ENCODE measurements at regions not wholly inside any gene's neighbourhood (a gene's known extent, or its start where the extent isn't known, plus 50 kb on each side); places are given as distances from the start of the nearest gene placed in this dataset.

GRCh38 chr16:9428355-9429005 is 337.0 kb downstream of the HAPSTR1 start:
- H3K27ac ChIP-seq (ENCODE audit: low read depth, low read length), result no peak overlapping the region
- Mint-ChIP-seq H3K27me3 (peaks cover 0 to 2% of the 10 kb centered on the region in 2 donors), H3K4me1 (no peaks in the 10 kb centered on the region), H3K27ac (no peak overlapping the region), H3K4me3 (no peak overlapping the region), H3K9me3 (peaks cover 0 to 9% (median 0%) of the 10 kb centered on the region in 8 donors), H3K36me3 (no peaks in the 10 kb centered on the region)
- no peaks in the 10 kb centered on the region for H3K9me3 ChIP-seq (ENCODE audit: control insufficient read depth in 1 of 2, low read length in 2 of 2)
- H3K27me3 ChIP-seq (ENCODE audit: insufficient read depth, low read length), result no peaks in the 10 kb centered on the region
- ChIA-PET POLR2A (ENCODE audit: partially characterized antibody) (no interaction called here), CTCF (ENCODE audit: partially characterized antibody) (no interaction called here)
- no peaks in the 10 kb centered on the region for H3K36me3 ChIP-seq (ENCODE audit: insufficient read depth, low read length)
- no peak for DNase-seq
- intact Hi-C loops (cut with micrococcal nuclease), result no loop called here
- no peak overlapping the region for H3K4me3 ChIP-seq (ENCODE audit: low read length in 2 of 2)
- no peaks in the 10 kb centered on the region for H3K4me1 ChIP-seq (ENCODE audit: insufficient read depth, low read length)

- intact Hi-C loops (cut with micrococcal nuclease), result no loop called here
- DNase-seq, result no peak
- Mint-ChIP-seq H3K27me3 (peaks cover 0 to 2% of the 10 kb centered on the region in 2 donors), H3K4me1 (no peaks in the 10 kb centered on the region), H3K27ac (no peak overlapping the region), H3K36me3 (no peaks in the 10 kb centered on the region), H3K9me3 (peaks cover 0 to 9% (median 0%) of the 10 kb centered on the region in 8 donors), H3K4me3 (no peak overlapping the region)
- Histone ChIP-seq H3K27me3 (ENCODE audit: insufficient read depth, low read length) (no peaks in the 10 kb centered on the region), H3K27ac (ENCODE audit: low read depth, low read length) (no peak overlapping the region), H3K4me1 (ENCODE audit: insufficient read depth, low read length) (no peaks in the 10 kb centered on the region), H3K36me3 (ENCODE audit: insufficient read depth, low read length) (no peaks in the 10 kb centered on the region), H3K9me3 (ENCODE audit: control insufficient read depth in 1 of 2, low read length in 2 of 2) (no peaks in the 10 kb centered on the region), H3K4me3 (ENCODE audit: low read length in 2 of 2) (no peak overlapping the region)
- POLR2A ChIA-PET (ENCODE audit: partially characterized antibody), result no interaction called here
- CTCF ChIA-PET (ENCODE audit: partially characterized antibody), result no interaction called here
Observed at GRCh38 chr16:9429646-9430330, 338.3 kb downstream of the HAPSTR1 start.

GRCh38 chr16:9434659-9435058 is 343.2 kb downstream of the HAPSTR1 start:
- intact Hi-C loops (cut with micrococcal nuclease), result no loop called here
- Histone ChIP-seq H3K4me1 (ENCODE audit: insufficient read depth, low read length) (no peaks in the 10 kb centered on the region), H3K4me3 (ENCODE audit: low read length in 2 of 2) (no peak overlapping the region), H3K27ac (ENCODE audit: low read depth, low read length) (no peak overlapping the region), H3K27me3 (ENCODE audit: insufficient read depth, low read length) (no peaks in the 10 kb centered on the region), H3K9me3 (ENCODE audit: control insufficient read depth in 1 of 2, low read length in 2 of 2) (no peaks in the 10 kb centered on the region), H3K36me3 (ENCODE audit: insufficient read depth, low read length) (no peaks in the 10 kb centered on the region)
- H3K4me3 Mint-ChIP-seq, result no peak overlapping the region
- H3K9me3 Mint-ChIP-seq, result peaks cover under 1 to 10% (median 6%) of the 10 kb centered on the region in 8 donors
- DNase-seq, result no peak
- H3K4me1 Mint-ChIP-seq, result no peaks in the 10 kb centered on the region
- H3K36me3 Mint-ChIP-seq, result no peaks in the 10 kb centered on the region
- ChIA-PET POLR2A (ENCODE audit: partially characterized antibody) (no interaction called here), CTCF (ENCODE audit: partially characterized antibody) (no interaction called here)
- H3K27ac Mint-ChIP-seq, result no peak overlapping the region
- H3K27me3 Mint-ChIP-seq, result peaks cover 0 to 2% of the 10 kb centered on the region in 2 donors

- CTCF ChIA-PET (ENCODE audit: partially characterized antibody), result no interaction called here
- peaks cover 3 to 10% (median 6%) of the 10 kb centered on the region in 8 donors for H3K9me3 Mint-ChIP-seq
- H3K27ac Mint-ChIP-seq, result no peak overlapping the region
- peaks cover 0 to 2% of the 10 kb centered on the region in 2 donors for H3K27me3 Mint-ChIP-seq
- no peaks in the 10 kb centered on the region for H3K36me3 ChIP-seq (ENCODE audit: insufficient read depth, low read length)
- no peaks in the 10 kb centered on the region for H3K9me3 ChIP-seq (ENCODE audit: control insufficient read depth in 1 of 2, low read length in 2 of 2)
- no peak for DNase-seq
- no peak overlapping the region for H3K4me3 ChIP-seq (ENCODE audit: low read length in 2 of 2)
- no peaks in the 10 kb centered on the region for H3K36me3 Mint-ChIP-seq
- POLR2A ChIA-PET (ENCODE audit: partially characterized antibody), result no interaction called here
- H3K27ac ChIP-seq (ENCODE audit: low read depth, low read length), result no peak overlapping the region
- intact Hi-C loops (cut with micrococcal nuclease), result no loop called here
- H3K4me1 ChIP-seq (ENCODE audit: insufficient read depth, low read length), result no peaks in the 10 kb centered on the region
- H3K4me1 Mint-ChIP-seq, result no peaks in the 10 kb centered on the region
- no peak overlapping the region for H3K4me3 Mint-ChIP-seq
- H3K27me3 ChIP-seq (ENCODE audit: insufficient read depth, low read length), result no peaks in the 10 kb centered on the region
Observed at GRCh38 chr16:9436175-9436574, 344.7 kb downstream of the HAPSTR1 start.

- Histone ChIP-seq H3K9me3 (ENCODE audit: control insufficient read depth in 1 of 2, low read length in 2 of 2) (no peaks in the 10 kb centered on the region), H3K27me3 (ENCODE audit: insufficient read depth, low read length) (no peaks in the 10 kb centered on the region), H3K4me1 (ENCODE audit: insufficient read depth, low read length) (no peaks in the 10 kb centered on the region), H3K27ac (ENCODE audit: low read depth, low read length) (no peak overlapping the region), H3K36me3 (ENCODE audit: insufficient read depth, low read length) (no peaks in the 10 kb centered on the region), H3K4me3 (ENCODE audit: low read length in 2 of 2) (no peak overlapping the region)
- H3K9me3 Mint-ChIP-seq, result peaks cover 3 to 8% (median 6%) of the 10 kb centered on the region in 8 donors
- DNase-seq, result no peak
- no peak overlapping the region for H3K4me3 Mint-ChIP-seq
- no peak overlapping the region for H3K27ac Mint-ChIP-seq
- ChIA-PET CTCF (ENCODE audit: partially characterized antibody) (no interaction called here), POLR2A (ENCODE audit: partially characterized antibody) (no interaction called here)
- peaks cover 0 to 2% of the 10 kb centered on the region in 2 donors for H3K27me3 Mint-ChIP-seq
- intact Hi-C loops (cut with micrococcal nuclease), result no loop called here
- no peaks in the 10 kb centered on the region for H3K4me1 Mint-ChIP-seq
- no peaks in the 10 kb centered on the region for H3K36me3 Mint-ChIP-seq
Observed at GRCh38 chr16:9437115-9437514, 345.7 kb downstream of the HAPSTR1 start.

GRCh38 chr16:9438991-9439390 is 347.5 kb downstream of the HAPSTR1 start:
- Mint-ChIP-seq H3K27me3 (no peaks in the 10 kb centered on the region), H3K4me1 (no peaks in the 10 kb centered on the region), H3K27ac (no peak overlapping the region), H3K36me3 (no peaks in the 10 kb centered on the region), H3K9me3 (peaks cover 4 to 8% (median 6%) of the 10 kb centered on the region in 8 donors), H3K4me3 (no peak overlapping the region)
- Histone ChIP-seq H3K9me3 (ENCODE audit: control insufficient read depth in 1 of 2, low read length in 2 of 2) (no peaks in the 10 kb centered on the region), H3K4me3 (ENCODE audit: low read length in 2 of 2) (no peak overlapping the region), H3K27me3 (ENCODE audit: insufficient read depth, low read length) (no peaks in the 10 kb centered on the region), H3K4me1 (ENCODE audit: insufficient read depth, low read length) (no peaks in the 10 kb centered on the region), H3K36me3 (ENCODE audit: insufficient read depth, low read length) (no peaks in the 10 kb centered on the region), H3K27ac (ENCODE audit: low read depth, low read length) (no peak overlapping the region)
- no peak for DNase-seq
- intact Hi-C loops (cut with micrococcal nuclease), result no loop called here
- ChIA-PET CTCF (ENCODE audit: partially characterized antibody) (no interaction called here), POLR2A (ENCODE audit: partially characterized antibody) (no interaction called here)

- H3K36me3 ChIP-seq (ENCODE audit: insufficient read depth, low read length), result no peaks in the 10 kb centered on the region
- Mint-ChIP-seq H3K4me1 (no peaks in the 10 kb centered on the region), H3K9me3 (peaks cover 2 to 7% (median 3%) of the 10 kb centered on the region in 8 donors), H3K4me3 (no peak overlapping the region), H3K36me3 (no peaks in the 10 kb centered on the region), H3K27ac (no peak overlapping the region), H3K27me3 (no peaks in the 10 kb centered on the region)
- intact Hi-C loops (cut with micrococcal nuclease), result no loop called here
- no peak overlapping the region for H3K27ac ChIP-seq (ENCODE audit: low read depth, low read length)
- no peaks in the 10 kb centered on the region for H3K9me3 ChIP-seq (ENCODE audit: control insufficient read depth in 1 of 2, low read length in 2 of 2)
- H3K4me3 ChIP-seq (ENCODE audit: low read length in 2 of 2), result no peak overlapping the region
- no peak for DNase-seq
- ChIA-PET CTCF (ENCODE audit: partially characterized antibody) (no interaction called here), POLR2A (ENCODE audit: partially characterized antibody) (no interaction called here)
- H3K4me1 ChIP-seq (ENCODE audit: insufficient read depth, low read length), result no peaks in the 10 kb centered on the region
- no peaks in the 10 kb centered on the region for H3K27me3 ChIP-seq (ENCODE audit: insufficient read depth, low read length)
Observed at GRCh38 chr16:9441012-9441411, 349.6 kb downstream of the HAPSTR1 start.
